ENCODE measurements at regions not wholly inside any gene's neighbourhood (a gene's known extent, or its start where the extent isn't known, plus 50 kb on each side); places are given as distances from the start of the nearest gene placed in this dataset.
"Not testable (repeated sequence)": the region's sequence is repeated elsewhere in the genome, so short reads cannot be mapped to it uniquely, and the experiment has no call there.

- DNase-seq = no peak
Observed at GRCh38 chr5:5783021-5783420, 360.5 kb downstream of the ICE1 start.

GRCh38 chr5:5782402-5782801 lies 359.9 kb downstream of the ICE1 start:
- no peak for DNase-seq

GRCh38 chr5:5781335-5781734 lies 358.9 kb downstream of the ICE1 start:
- no peak for DNase-seq

- DNase-seq = no peak
Observed at GRCh38 chr5:5780253-5780652, 357.8 kb downstream of the ICE1 start.

GRCh38 chr5:5777013-5777412 lies 354.5 kb downstream of the ICE1 start:
- no peak for DNase-seq

- no peak for DNase-seq
Observed at GRCh38 chr5:5772202-5772601, 349.7 kb downstream of the ICE1 start.

GRCh38 chr5:5770825-5771224 lies 348.3 kb downstream of the ICE1 start:
- no peak for DNase-seq

GRCh38 chr5:5767286-5767928 lies 344.9 kb downstream of the ICE1 start:
- DNase-seq = no peak

- no peak for DNase-seq
Observed at GRCh38 chr5:5765066-5765850, 342.8 kb downstream of the ICE1 start.

- no peak for DNase-seq
Observed at GRCh38 chr5:5764246-5764645, 341.8 kb downstream of the ICE1 start.

- no peak for DNase-seq
Observed at GRCh38 chr5:5756762-5757161, 334.3 kb downstream of the ICE1 start.

GRCh38 chr5:5755888-5756287 lies 333.4 kb downstream of the ICE1 start:
- DNase-seq = no peak

- DNase-seq = no peak
Observed at GRCh38 chr5:5752844-5753243, 330.4 kb downstream of the ICE1 start.

- DNase-seq = no peak
Observed at GRCh38 chr5:5751987-5752386, 329.5 kb downstream of the ICE1 start.

GRCh38 chr5:5751498-5751897 lies 329.0 kb downstream of the ICE1 start:
- DNase-seq = no peak

GRCh38 chr5:5741418-5741817 lies 318.9 kb downstream of the ICE1 start:
- DNase-seq = no peak

- no peak for DNase-seq
Observed at GRCh38 chr5:5739490-5739945, 317.0 kb downstream of the ICE1 start.

- DNase-seq = no peak
Observed at GRCh38 chr5:5738797-5739489, 316.5 kb downstream of the ICE1 start.

- no peak for DNase-seq
Observed at GRCh38 chr5:5736007-5736406, 313.5 kb downstream of the ICE1 start.

GRCh38 chr5:5733058-5733457 lies 310.6 kb downstream of the ICE1 start:
- not testable (repeated sequence) for DNase-seq

GRCh38 chr5:5726401-5726800 lies 303.9 kb downstream of the ICE1 start:
- no peak for DNase-seq

- DNase-seq = no peak
Observed at GRCh38 chr5:5721881-5722280, 299.4 kb downstream of the ICE1 start.

GRCh38 chr5:5719292-5719691 lies 296.8 kb downstream of the ICE1 start:
- DNase-seq = no peak

GRCh38 chr5:5716665-5717064 lies 294.2 kb downstream of the ICE1 start:
- DNase-seq = no peak
